Renal pelvis (tissue), 1 donor: ENCODE measurements at regions not wholly inside any gene's neighbourhood (a gene's known extent, or its start where the extent isn't known, plus 50 kb on each side); places are given as distances from the start of the nearest gene placed in this dataset.
"Not testable (repeated sequence)": the region's sequence is repeated elsewhere in the genome, so short reads cannot be mapped to it uniquely, and the experiment has no call there.

Experiments
- DNase-seq: peaks from one replicate; pipeline ENCODE4 v3.0.0-alpha.2; 2013

DNA sequence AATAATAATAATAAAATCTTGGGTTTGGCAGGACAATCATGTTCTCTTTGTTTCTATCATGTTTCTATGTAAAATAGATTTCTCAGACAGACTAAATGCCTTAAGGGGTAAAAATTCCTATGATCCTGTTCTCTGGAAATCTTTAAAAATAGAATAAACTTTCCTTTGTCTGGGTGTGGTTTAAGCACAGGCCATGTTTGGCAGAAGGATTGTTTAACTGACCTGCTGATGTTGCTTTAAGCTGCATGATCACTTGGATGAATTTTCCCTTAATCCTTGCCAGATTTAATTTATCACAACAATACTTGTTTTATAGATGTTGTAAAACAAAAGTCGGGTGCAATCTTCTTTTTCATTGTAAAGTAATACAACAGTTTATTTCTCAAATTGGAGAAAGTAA lies 341.7 kb upstream of the FAT1 start:
- DNase-seq, result no peak

DNA sequence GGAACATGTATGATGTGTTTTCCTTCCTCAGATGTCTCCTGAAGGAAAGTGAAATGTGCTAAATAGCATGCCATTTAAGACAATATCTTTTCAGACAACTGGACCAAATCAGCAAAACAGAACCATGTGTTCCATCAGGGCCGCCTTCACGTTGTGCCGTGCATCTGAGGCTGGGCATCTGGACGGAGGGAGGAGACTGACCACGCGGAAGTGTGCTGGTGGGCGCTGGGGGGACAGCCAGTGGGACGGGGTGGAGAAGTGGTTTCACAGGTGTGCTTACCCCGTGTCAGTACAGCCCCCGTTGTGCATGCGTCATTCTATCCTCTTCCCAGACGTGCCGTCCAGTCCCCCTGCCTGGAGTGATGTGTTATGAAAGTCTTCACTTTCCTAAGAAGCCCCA lies 342.1 kb upstream of the FAT1 start:
- DNase-seq, result no peak

DNA sequence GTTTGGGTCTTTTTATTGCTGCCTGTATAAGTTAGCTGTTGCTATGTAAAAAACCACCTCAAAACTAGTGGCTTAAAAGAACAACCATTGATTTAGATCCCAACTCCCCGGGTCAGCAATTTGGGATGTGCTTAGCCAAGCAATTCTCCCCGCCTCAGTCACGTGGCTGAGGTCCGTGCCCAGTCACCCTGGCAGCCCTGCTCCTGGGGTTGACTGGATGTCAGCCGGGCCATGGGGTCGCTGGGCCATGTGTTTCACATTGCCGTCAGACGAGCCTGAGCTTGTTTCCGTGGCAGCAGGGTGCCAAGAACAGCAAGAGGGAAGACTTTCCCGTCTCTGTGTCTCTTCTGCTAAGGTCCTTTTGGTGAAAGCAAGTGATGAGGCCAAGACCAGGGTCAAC lies 345.7 kb upstream of the FAT1 start:
- DNase-seq, result no peak

DNA sequence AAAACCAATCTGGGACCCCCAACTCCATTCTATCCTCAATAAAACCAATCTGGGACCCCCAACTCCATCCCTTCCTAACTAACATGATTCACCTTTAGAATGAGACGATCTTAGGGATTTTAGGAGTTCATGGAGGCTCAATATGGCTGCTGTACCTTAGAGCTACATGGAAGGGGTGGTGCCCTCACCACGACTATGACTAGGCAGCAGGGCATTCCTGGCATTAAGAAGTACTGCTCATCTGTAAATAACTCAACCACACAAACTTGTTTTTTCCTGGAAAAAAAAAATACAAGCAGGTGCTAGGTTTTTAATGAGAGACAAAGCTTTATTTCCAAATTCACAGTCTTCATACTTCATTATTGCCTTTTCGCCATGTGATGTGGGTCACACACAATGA lies 346.5 kb upstream of the FAT1 start:
- DNase-seq, result no peak

DNA sequence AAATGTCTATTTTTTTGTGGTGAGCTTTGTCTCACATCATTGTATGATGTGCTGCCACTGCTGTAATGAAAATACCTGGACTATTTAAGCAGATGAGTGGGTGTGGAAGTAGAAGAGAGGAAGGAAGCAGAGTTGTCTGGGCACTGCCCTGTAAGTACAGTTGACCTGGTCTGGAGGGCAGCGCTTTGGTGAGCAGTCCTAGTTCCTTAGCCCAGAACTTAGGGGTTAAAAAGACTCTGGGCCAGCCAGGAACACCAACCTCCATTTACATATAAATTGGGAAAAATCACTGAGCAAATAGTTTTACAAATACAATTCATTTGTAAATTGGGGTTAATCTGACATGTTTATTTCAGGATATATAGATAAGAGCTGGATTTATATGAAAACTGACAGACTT lies 347.1 kb upstream of the FAT1 start:
- DNase-seq, result no peak

DNA sequence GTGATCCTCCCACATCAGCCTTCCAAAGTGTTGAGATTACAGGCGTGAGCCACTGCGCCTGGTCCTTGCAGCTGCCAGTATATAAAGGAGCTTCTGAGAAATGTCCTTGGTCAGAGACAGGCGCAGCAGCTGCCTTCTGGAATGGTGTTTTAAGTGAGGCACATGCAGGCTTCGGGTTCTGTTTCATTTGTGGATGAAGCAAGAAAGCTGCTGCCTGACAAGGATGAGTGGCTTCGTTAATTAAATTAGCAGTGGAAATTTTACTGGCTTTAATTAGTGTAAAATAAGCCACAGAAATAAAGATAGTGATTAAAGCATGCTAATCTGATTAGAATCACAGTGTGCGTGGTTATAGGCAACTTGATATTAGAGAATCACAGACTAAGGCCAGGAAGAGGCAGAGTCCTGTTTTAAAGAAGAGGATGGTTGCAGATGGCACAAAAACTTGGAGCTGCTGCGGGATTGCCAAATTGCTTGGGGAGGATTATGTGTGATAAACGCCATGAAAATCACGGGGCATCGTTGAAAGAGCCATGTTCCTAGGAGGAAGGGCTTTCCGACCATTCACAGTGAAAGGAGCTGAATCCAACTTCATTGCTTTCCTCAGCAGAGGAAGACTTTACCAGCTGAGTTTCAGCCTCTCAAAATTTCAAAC lies 348.4 kb upstream of the FAT1 start:
- DNase-seq, result peak; percentile 30

DNA sequence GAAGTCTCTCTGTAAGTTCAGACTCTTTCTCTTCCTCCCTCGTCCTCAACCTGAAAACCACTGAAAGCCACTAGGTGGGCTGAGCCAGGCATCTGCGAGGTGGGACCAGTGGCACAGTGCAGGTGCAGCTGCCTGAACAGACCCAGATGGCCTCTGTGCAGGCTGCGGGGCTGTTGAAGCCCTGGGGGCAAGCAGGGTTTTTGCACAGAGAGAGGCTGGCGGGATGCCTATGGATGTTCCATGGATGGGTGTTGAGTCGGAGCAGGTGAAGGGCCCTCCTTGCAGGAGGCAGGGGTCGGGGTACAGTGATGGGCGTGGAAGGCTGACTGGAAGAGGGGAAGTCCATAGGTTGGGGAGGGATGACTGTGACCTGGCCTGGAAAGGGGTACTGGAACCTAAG lies 350.2 kb upstream of the FAT1 start:
- DNase-seq, result no peak

DNA sequence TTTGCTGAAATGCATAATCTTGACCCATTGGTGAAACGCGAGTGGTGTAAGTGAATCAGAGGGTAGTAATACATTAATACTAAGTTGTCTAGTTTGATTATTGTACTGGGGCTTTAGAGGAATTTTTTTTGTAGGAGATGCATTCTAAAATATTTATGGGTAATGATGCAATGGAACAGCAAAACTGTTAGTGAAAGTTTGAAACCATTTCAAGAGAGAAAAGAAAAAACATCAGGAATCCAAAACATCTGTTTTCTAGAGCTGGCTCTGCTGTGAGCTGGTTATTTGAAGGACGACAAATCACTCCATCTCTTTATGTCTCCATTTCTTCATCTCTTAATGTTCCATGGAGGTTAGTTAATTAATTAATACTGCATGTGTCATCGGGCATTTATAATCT lies 351.9 kb upstream of the FAT1 start:
- DNase-seq, result no peak

DNA sequence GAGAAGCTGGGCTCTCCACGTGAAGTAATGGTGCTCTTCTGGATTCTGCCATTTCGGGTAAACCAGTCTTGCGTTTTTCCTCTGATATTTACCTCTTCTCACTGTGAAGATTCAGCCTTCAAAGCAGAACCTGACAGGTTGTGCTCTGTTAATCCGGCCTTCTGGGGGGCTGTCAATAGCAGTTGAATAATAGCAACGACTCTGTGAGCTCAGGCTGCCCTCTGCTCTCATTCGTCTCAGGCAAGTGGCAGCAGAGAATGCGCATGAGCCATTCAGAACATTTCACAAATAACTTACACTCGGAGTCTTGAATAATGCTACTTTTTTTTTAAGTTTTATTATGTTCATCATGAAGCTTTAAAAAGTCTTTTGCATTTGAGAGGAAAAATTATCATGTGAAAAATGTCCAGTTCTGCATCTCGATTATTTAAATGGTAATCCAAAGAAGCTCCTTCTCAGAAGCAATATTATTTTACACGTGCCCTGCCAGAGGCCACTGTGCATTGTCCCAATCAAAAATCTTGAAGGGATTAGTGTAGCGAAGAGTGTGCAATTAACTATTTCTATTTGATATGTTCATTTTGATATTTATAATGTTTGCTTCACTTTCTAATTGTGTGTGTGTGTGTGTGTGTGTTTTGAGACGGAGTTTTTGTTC lies 354.2 kb upstream of the FAT1 start:
- no peak for DNase-seq

DNA sequence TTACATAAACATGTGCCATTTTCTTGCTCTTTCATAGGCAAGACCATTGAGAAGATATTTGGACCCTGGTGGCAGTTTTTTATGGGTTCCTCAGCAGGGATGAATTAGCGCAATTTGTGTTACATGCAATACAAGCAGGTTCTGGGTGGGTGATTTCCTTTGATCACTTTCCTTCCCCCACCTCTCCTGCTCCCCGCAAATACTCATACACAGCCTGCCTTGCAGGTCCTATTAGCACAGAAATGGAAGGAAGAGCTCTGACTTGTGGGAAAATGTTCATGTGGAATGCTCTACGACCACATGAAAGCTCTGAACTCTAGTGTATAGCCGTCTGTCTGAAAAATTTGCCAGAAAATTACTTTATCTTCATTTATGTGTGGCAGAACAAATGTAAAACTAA lies 361.0 kb upstream of the FAT1 start:
- peak; percentile 34 for DNase-seq

DNA sequence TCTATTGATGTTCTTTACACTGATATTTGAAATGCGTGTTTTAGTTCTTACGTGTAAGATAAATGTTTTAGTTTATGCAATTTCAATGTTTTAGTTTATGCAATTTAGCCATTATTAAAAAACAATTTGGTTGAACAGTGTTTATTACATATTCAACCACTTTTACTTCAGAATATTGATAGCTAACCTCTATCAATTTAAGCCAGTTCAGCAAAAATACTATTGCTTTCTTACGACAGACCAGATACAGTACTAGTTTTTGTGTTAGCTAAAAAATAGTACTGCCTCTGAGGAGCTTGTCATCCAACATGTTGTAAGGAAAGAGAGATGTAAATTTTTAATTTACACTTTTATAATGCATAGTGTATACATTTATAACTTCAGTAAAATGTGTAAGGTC lies 361.7 kb upstream of the FAT1 start:
- no peak for DNase-seq

DNA sequence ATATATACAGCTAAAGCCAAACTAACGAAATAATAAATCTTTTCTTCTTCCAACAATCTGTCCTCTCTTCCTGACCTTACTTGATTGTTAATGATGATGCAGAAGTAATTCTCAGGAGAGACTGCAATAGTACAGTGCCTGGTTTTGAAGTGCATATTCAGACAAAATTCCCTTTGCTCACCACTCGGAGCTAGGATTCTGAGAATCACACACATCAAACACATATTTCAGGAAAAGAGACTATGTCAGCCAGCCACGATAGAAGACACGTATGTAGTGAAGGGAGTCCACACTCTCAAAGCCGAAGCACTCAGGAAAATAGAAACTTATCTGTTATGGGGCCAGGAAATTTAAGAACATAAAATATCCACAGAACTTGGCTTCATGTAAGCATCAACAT lies 362.5 kb upstream of the FAT1 start:
- DNase-seq, result no peak

DNA sequence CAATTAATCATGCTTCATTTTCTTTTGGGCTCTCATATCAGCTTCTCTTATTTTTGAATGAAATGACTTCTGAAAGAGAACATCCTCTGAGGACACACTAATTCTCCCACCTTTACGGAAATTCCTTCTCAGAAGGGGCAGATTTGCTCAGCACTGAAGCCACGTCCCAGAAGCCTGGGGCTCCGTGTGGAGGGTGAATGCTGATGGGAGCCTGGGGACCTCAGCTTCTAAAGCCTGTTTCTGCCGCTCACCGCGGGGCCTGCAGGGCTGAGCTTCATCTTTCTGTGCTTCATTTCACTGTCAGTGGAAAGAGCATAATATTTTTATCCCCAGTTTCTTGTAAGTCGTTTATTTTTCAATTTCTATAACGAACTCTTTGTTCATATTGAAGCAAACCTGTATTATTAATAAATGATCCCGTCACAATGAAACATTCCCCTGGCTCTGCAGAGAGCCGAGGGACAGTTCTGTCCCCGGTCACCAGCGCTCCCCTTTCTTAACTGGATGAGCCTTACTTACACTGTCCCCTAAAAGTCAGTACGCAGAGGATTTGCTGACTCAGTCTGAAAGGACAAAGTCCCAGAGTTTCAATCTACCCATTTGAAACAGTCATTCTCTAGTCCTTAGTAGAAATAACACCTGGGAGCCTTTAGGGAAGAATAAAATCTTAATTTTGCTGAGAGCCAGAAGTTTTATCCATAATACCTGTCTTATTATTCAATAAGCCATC lies 364.6 kb upstream of the FAT1 start:
- no peak for DNase-seq

DNA sequence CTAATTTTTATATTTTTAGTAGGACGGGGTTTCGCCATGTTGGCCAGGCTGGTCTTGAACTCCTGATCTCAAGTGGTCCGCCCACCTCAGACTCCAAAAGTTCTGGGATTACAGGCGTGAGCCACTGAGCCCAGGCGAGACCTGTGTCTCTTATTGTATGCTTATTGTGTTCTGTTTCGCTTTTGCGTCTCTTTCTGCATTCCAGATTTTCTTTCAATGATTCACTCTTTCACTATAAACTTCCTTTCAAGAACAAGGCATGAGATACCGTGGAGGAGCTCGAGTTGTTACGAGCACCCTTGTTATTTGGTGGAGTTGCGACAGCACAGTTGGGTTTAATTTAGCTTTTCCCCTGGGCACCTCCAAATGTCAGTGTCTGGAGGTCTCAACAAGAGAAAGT lies 366.7 kb upstream of the FAT1 start:
- DNase-seq, result no peak

DNA sequence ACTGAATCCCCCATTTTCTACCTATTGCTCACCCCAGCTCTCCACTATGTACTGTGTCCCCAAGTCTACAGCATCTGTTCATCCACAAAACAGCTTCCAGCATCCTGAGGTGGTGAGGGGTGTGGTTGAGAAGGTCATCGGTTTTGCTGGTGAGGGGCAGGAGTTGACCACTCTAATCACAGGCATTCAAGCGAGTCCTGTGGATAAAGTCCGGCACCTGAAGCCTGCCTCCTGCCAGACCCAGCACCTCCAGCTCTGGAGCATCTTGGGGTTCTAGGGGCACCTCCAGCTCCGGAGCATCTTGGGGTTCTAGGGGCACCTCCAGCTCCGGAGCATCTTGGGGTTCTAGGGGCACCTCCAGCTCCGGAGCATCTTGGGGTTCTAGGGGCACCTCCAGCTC lies 367.2 kb upstream of the FAT1 start:
- not testable (repeated sequence) for DNase-seq

DNA sequence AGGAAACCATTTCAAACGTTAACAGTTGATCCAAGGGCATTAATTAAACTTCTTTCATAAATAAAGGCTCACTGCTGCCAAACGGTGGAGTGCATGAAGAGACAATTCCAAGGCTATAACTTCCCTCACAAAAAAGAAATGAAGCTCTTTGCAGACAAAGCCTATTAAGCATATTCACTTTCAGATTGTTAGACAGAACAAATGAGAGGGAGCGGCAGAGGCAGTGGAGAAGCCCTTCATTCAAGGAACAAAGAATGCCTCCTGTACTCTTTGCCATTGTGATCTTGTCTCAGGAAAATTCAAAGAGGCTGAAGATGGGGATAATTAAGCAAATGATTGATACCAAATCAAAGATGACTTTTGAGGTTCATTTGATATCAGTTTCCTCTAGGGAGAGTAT lies 370.5 kb upstream of the FAT1 start:
- DNase-seq, result no peak

DNA sequence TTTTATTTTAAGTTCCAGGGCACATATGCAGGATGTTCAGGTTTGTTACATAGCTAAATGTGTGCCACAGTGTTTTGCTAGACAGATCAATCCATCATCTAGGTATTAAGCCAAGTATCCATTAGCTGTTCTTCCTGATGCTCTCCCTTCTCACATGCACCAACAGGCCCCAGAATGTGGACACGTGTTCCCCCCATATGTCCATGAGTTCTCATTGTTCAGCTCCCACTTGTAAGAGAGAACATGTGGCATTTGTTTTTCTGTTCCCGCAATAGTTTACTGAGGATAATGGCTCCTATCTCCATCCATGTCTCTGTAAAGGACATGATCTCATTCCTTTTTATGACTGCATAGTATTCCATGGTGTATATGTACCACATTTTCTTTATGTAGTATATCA lies 374.8 kb upstream of the FAT1 start:
- no peak for DNase-seq

DNA sequence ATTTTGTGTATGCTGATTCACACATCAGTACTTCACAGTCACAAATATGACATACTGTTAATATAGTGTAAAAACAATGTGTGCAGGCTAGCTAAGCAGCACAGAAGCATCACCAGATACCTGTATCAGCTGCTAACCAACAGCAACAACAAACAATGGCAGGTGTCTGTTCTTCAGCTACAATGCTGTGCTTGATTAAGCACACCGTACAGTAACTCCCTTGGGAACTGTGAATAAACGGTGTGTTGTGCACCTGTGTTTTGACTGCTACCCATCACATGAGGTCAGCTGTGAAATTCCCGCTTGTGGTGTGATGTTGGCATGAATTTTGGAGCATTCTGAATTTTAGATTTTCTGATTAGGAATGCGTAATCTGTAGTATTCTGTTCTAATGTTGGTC lies 379.7 kb upstream of the FAT1 start:
- no peak for DNase-seq

DNA sequence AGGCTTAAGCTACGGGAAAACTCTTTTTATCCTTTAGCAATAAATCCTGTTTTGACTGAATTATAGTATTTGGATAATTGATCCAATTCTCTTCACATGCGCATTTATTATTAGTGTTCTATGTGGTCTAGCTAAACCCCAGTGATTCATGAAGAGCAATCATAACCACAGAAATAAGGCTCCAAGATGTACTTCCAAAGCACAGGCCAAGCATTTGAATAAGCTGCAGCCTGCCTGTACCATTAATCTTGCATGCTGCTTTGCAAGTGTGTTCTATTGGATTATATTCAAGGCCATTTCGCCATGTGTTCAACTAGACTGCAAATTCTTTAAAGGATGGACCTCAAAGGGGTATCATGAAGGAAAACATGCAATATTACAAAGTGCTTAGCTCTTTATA lies 385.2 kb upstream of the FAT1 start:
- DNase-seq, result no peak

DNA sequence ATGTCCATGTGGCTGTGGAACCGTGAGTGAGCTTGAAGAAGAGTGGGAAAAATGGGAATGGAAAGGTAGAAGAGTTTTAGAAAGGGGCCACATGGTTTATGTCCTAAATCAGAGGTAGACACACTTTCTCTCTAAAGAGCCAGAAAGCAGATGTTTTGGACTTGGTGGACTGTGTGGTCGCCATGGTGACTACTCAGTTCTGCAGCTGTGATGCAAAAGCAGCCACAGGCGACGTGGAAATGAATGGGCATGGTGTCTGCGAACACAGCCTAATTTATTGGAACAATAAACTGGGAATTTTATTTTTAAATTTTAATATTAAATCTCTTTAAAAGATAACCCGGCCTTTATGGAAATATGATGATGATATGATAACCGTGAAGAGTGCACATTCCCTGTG lies 386.0 kb upstream of the FAT1 start:
- no peak for DNase-seq

DNA sequence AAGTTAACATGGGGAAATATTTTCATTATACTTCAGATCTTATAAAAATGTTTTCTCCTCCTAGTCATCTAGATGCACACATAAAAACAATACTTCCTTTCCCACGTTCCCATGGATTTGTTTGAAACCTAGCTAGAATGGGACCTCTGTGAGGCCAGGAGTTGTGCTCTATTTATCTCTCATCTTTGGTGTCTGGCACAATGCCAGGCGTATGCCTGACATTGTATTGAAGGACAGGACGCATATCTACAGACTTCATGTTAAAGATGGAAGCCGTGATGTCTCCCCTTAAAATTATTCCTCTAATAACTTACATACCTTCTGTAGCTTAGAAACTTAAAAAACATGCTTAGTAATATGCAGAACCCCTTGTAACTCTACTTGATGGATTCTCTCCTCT lies 394.5 kb upstream of the FAT1 start:
- DNase-seq, result no peak

DNA sequence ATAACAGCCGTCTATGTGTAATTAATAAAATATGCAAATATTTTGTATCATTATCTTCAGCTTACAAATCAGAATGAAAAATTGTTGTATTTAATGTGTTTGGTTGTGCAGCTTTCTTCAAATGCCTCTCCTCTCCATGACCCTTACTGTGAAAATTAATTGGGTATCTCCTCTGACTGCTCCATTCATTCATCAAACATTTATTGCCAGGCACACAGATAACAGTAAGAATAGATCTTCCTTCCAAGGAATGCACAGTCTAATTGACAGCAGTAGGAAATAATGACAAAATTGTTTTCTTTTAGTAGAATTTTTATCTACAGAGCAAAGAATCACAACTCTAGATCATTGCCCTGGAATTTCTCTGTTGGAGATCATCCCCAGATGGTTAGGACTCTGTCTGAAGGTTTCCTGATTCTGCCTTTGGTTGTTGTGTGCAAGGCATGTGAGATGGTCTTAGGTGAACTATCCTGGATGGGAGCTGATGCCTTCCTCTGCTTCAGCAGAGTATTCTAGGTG lies 395.0 kb upstream of the FAT1 start:
- no peak for DNase-seq

DNA sequence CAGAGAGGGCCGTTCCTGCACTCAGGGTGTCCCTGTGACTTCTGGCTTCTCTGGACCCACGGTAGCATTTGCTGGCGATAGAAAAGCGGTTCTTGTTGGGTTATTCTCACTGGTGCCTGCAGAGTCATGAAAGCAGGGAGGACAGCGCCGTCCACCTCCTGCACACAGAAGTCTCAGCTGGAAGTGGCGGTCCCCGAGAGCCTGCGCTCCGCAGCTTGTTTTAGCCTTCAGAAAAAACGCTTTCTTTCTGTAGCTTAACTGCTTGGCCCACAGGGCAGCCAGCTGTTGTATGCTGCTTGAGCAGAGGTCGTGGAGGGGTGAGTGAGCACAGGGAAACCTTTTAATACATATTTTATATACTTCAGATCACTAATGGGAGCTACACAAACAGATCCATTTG lies 400.7 kb upstream of the FAT1 start:
- peak; percentile 54 for DNase-seq
